Tibial nerve (tissue), 4 donors: ENCODE measurements at regions not wholly inside any gene's neighbourhood (a gene's known extent, or its start where the extent isn't known, plus 50 kb on each side); places are given as distances from the start of the nearest gene placed in this dataset.

Experiments used
- DNase-seq, 2 donors: peaks; one replicate each; pipeline ENCODE4 v3.0.0-alpha.2; 2019; ENCODE audit warnings: low spot score in 2 of 2
- H3K27ac ChIP-seq, 4 donors: fragments of 200-600 bp; sonication (generic) in 3 of 4; one replicate each; pipeline ENCODE4 v1.5.1; 2017 to 2019; ENCODE audit warnings: mild to moderate bottlenecking in 1 of 4
- H3K27me3 ChIP-seq, 2 donors: fragments of 200-600 bp; sonication (generic) in 1 of 2; one replicate each; pipeline versions ENCODE4 v1.5.1 to v1.6.0; 2017 to 2019
- H3K36me3 ChIP-seq, 3 donors: fragments of 200-600 bp; sonication (generic); one replicate each; pipeline ENCODE4 v1.5.1; 2018 to 2019
- H3K4me1 ChIP-seq, 4 donors: fragments of 200-600 bp; sonication (generic) in 3 of 4; one replicate each; pipeline ENCODE4 v1.5.1; 2017 to 2019
- H3K4me3 ChIP-seq, 4 donors: fragments of 200-600 bp; sonication (generic) in 3 of 4; one replicate each; pipeline ENCODE4 v1.5.1; 2017 to 2019; ENCODE audit warnings: mild to moderate bottlenecking in 1 of 4, moderate library complexity in 1 of 4
- H3K9me3 ChIP-seq, 4 donors: fragments of 200-600 bp; sonication (generic) in 3 of 4; one replicate each; pipeline ENCODE4 v1.5.1; 2017 to 2019
- CTCF ChIP-seq, 5 experiments: fragments of 200-600 bp in 3 of 5; fragments of 450-650 bp in 2 of 5; sonication (generic) in 3 of 5; IDR thresholded peaks; one replicate each; pipeline ENCODE4 v1.5.1; 2016 to 2019; ENCODE audit warnings: antibody characterized with exemption in 5 of 5, mild to moderate bottlenecking in 3 of 5, moderate library complexity in 2 of 5
- EP300 ChIP-seq, 2 donors: sonication (generic); formaldehyde crosslinking; IDR thresholded peaks; one replicate each; pipeline ENCODE4 v1.6.1; 2017; ENCODE audit warnings: antibody characterized with exemption in 2 of 2, mild to moderate bottlenecking in 1 of 2
- POLR2A ChIP-seq, 2 donors: fragments of 450-650 bp; IDR thresholded peaks; one replicate each; pipeline ENCODE4 v1.6.1; 2017; ENCODE audit warnings: antibody characterized with exemption in 2 of 2, mild to moderate bottlenecking in 2 of 2, moderate library complexity in 2 of 2
- WGBS, 2 donors: methylation state at CpG; one replicate each; pipeline ENCODE4 v1.1.5; 2018; 5-methylcytosine and 5-hydroxymethylcytosine counted together

- Histone ChIP-seq H3K36me3 (no peaks in the 10 kb centered on the region), H3K4me3 (no peak overlapping the region), H3K9me3 (no peaks in the 10 kb centered on the region), H3K27ac (no peak overlapping the region), H3K27me3 (no peaks in the 10 kb centered on the region), H3K4me1 (peaks cover 0 to 9% (median 0%) of the 10 kb centered on the region in 4 donors)
- no peak for TF ChIP-seq CTCF (IDR thresholded peaks at IDR 0.05)
- TF ChIP-seq POLR2A (IDR thresholded peaks at IDR 0.05) = no peak
- no peak for TF ChIP-seq EP300 (IDR thresholded peaks at IDR 0.05)
- DNase-seq = no peak
- WGBS, 2 donors = 75 to 76% methylated on average over 2 of the region's 2 CpGs
Measured at GRCh38 chr4:100285121-100285520, 94.9 kb upstream of the DDIT4L start.

- H3K36me3 ChIP-seq = no peaks in the 10 kb centered on the region
- no peaks in the 10 kb centered on the region for H3K9me3 ChIP-seq
- DNase-seq = no peak
- no peaks in the 10 kb centered on the region for H3K27me3 ChIP-seq
- no peak for TF ChIP-seq POLR2A (IDR thresholded peaks at IDR 0.05)
- H3K27ac ChIP-seq = no peak overlapping the region
- no peak overlapping the region for H3K4me3 ChIP-seq
- H3K4me1 ChIP-seq = peaks cover 0 to 3% (median 0%) of the 10 kb centered on the region in 4 donors
- WGBS, 2 donors = 84 to 87% methylated on average over 10 of the region's 10 CpGs
Measured at GRCh38 chr4:100284129-100284880, 94.0 kb upstream of the DDIT4L start.

GRCh38 chr4:100280807-100281206, 90.5 kb upstream of the DDIT4L start:
- no peak overlapping the region for H3K4me3 ChIP-seq
- H3K4me1 ChIP-seq = no peaks in the 10 kb centered on the region
- H3K9me3 ChIP-seq = no peaks in the 10 kb centered on the region
- DNase-seq = no peak
- TF ChIP-seq CTCF (IDR thresholded peaks at IDR 0.05) = no peak
- no peak for TF ChIP-seq EP300 (IDR thresholded peaks at IDR 0.05)
- TF ChIP-seq POLR2A (IDR thresholded peaks at IDR 0.05) = no peak
- no peaks in the 10 kb centered on the region for H3K27me3 ChIP-seq
- no peak overlapping the region for H3K27ac ChIP-seq
- H3K36me3 ChIP-seq = no peaks in the 10 kb centered on the region
- 58 to 59% methylated on average over 2 of the region's 2 CpGs for WGBS, 2 donors

- Histone ChIP-seq H3K4me1 (no peaks in the 10 kb centered on the region), H3K27ac (no peak overlapping the region), H3K27me3 (no peaks in the 10 kb centered on the region), H3K4me3 (no peak overlapping the region), H3K36me3 (no peaks in the 10 kb centered on the region), H3K9me3 (no peaks in the 10 kb centered on the region)
- WGBS, 2 donors = 94 to 99% methylated on average over 3 of the region's 3 CpGs
- DNase-seq = no peak
- TF ChIP-seq POLR2A (IDR thresholded peaks at IDR 0.05) (no peak), EP300 (IDR thresholded peaks at IDR 0.05) (no peak), CTCF (IDR thresholded peaks at IDR 0.05) (no peak)
Measured at GRCh38 chr4:100278567-100278966, 88.3 kb upstream of the DDIT4L start.

GRCh38 chr4:100269446-100269845, 79.2 kb upstream of the DDIT4L start:
- no peak for TF ChIP-seq CTCF (IDR thresholded peaks at IDR 0.05)
- TF ChIP-seq POLR2A (IDR thresholded peaks at IDR 0.05) = no peak
- no peak for TF ChIP-seq EP300 (IDR thresholded peaks at IDR 0.05)
- Histone ChIP-seq H3K27ac (no peak overlapping the region), H3K36me3 (no peaks in the 10 kb centered on the region), H3K9me3 (peaks cover 0 to 15% (median 0%) of the 10 kb centered on the region in 4 donors), H3K4me1 (no peaks in the 10 kb centered on the region), H3K4me3 (no peak overlapping the region), H3K27me3 (no peaks in the 10 kb centered on the region)
- 82 to 96% methylated on average over 2 of the region's 2 CpGs for WGBS, 2 donors
- no peak for DNase-seq
